ENCODE measurements at regions not wholly inside any gene's neighbourhood (a gene's known extent, or its start where the extent isn't known, plus 50 kb on each side); places are given as distances from the start of the nearest gene placed in this dataset.

DNA sequence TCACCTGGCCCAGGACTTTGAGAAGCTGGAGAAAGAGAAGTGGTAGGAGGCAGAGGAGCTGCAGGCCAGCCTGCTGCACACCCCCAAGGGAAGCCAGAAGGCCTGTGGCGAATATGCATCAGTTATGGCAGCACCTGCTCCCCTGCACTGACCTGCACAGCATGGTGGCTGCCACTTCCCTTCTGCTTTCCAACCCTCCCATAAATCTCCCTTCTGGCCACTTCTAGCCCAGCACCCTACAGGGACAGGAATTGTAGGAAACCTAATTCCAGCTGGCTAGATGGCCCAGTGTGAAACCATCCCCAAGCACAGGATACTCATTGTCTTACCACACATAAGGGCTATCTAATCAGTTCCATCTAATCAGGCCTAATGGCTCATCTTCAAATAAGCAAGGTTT is 136.3 kb downstream of the TBX3 start:
- TF ChIP-seq CTCF (IDR thresholded peaks at IDR 0.05) (no peak), POLR2A (IDR thresholded peaks at IDR 0.05) (no peak)

Data from lower leg skin (tissue), 3 donors.